GM21381 (cell line): ENCODE measurements at regions not wholly inside any gene's neighbourhood (a gene's known extent, or its start where the extent isn't known, plus 50 kb on each side); places are given as distances from the start of the nearest gene placed in this dataset.
"Not testable (repeated sequence)": the region's sequence is repeated elsewhere in the genome, so short reads cannot be mapped to it uniquely, and the experiment has no call there.

Experiments used
- ATAC-seq: cut with Tn5 transposase; IDR thresholded peaks from one replicate; pipeline ENCODE4 v1.9.1; 2021; ENCODE audit warnings: mild to moderate bottlenecking, moderate library complexity; ENCODE audit not compliant: unreplicated experiment

DNA sequence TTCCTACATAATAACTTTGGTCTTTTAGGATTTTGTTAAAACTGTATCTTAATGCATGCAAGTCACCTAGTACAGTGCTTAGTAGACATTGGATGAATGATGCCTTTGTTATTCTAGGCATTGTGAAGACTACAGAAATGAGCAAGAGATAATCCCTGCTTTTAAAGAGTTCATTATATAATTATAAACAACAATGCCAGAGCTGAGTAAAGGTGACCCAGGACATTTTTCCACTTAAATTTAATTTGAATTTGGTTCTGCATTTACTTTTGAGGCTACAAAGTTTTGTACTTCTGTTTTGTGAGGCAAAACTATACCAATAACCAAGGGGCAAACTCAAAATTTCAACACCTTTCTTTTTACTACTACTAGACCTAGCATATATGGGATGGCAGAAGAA, 182.0 kb upstream of the SESN3 start:
- ATAC-seq: no peak

DNA sequence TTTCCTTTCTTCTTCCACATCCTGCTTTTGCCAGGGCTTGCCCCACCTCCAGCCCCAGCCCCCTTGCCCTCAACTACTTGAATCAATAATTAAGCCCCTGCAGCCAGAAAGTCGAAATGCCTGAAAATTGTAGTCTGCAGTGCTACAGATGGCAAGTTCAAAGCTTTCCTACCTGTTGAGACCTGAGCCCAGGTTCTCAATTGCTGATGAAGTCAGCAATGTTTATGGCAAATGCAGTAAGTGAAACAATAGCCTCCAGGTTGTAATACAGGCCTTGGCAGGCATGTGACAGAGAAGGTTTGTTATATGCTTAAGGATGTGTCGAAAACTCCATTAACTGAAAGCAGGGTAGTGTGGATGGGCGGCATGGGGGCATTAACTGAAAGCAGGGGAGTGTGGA, 181.1 kb upstream of the SESN3 start:
- ATAC-seq: no peak

DNA sequence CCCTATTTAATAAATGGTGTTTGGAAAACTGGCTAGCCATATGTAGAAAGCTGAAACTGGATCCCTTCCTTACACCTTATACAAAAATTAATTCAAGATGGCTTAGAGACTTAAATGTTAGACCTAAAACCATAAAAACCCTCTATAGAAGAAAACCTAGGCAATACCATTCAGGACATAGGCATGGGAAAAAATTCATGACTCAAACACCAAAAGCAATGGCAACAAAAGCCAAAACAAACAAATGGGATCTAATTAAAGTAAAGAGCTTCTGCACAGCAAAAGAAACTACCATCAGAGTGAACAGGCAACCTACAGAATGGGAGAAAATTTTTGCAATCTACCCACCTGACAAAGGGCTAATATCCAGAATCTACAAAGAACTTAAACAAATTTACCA, 179.7 kb upstream of the SESN3 start:
- not testable (repeated sequence) for ATAC-seq

DNA sequence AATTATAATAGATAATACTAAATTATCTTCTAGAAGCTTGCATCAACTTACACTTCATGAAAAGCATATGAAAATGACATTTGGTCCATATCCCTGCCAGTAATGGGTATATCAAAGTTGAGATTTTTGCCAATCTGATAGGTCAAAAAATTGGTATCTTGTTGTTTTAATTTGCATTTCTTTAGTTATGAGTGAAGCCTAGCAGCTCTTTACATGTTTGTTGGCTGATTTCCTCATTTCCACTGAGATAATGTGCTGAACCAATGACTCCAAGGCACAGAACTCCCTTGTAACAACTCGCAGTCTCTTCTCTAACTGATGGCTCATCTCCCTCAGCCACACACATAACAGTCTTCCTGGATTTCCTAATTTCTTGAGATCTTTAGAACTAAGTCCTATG, 175.3 kb upstream of the SESN3 start:
- ATAC-seq: no peak

DNA sequence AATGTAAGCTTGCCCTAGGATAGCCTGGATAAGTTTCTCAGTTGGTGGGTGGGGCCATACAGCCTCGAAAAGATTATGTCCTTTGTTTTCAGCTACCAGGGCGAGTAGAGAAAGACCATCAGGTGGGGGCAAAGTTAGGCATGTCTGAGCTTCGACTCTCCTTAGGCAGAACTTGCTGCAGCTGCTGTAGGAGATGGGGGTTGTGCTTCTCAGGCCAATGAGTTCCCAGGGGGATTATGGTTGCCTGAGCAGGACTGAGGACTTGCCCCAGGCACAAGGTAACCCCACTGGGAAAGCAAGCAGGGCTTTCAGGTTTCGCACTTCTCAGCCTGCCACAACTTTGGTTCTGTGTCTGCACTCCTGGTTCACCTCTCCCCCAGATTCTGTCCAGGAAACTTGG, 173.4 kb upstream of the SESN3 start:
- no peak for ATAC-seq

DNA sequence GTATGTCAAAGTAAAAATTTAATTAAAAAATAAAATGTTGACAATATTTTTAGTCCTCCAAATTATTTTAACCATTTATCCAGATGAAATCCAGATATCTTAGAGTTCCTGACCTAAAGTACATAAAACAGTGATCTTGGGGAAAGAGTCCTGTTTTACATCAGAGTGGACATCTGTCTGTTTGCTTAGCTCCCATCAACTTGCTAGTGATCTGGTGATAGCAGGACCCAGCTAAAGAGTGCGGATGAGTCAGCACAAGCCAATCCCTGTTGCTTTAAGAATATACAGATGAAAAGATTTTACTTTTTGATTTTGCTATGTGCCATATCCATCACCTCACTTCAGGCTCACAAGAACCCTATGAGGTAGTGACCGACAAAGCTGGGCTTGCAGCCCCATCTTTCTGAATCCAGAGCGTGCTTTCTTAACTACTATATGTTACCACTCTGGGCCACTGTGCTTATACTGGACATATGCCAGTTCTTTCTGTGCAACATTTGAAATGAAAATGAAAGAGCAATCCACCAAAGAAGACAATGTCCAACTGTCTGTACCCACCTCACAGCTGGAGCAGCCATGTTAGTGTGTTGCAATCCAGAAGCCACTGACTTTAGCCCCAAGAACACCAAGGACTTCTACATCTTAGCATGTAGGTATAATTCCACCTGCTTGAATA, 167.6 kb upstream of the SESN3 start:
- no peak for ATAC-seq

DNA sequence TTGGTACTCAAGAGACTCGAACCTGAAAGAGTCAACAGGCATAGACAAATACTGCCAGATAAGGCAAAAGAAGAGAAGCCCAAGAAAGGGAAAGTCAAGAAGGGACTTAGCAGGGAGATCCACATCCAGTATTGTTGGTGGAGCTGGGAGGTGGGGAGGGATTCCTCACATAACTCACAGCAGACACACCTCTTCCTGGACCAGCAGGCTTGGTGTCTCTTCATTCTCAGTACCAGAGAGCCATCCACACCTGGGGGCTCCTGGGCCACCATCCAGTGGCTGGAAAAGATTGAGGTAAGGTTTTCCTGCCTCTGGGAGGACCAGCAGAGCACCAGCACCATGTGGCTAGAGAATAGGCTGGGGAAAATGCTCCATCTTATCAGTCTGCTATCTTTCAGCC, 161.6 kb upstream of the SESN3 start:
- ATAC-seq: no peak

DNA sequence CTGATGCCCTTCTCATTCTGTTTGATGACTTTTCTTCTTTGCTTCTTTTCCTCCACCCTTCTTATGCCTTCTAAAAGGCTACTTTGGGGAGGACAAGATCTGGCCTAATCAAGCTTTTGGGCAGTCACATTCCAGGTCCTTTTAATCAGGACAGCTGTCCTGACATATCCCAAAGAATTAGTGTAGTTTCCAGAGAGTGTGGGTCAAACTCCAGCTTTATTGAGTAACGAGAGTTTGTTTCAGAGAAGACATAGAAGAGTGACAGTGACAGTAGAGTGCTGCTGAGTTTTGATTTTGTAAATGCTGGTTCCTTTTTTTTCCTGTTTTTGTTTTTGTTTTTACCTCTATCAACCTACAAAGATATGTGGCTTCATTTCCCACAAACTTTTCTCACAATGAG, 158.4 kb upstream of the SESN3 start:
- ATAC-seq: no peak

DNA sequence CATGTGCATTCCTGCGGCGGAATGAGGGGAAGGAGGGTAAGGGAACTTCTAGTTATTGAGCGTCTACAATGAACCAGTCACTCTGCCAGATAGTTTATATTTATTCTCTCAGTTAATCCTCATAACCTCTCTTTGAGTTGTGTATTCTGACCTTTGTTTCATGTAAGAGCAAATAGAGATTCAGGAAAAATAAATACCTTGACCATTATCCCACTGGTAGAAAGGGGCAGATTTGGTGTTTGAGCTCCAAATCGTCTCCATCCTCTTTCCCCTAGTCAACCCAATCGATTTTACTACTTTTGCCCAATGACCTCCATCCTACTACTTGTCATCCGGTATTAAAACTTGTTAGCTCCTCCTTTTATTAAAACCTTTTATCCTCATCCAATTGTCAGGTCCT, 157.1 kb upstream of the SESN3 start:
- ATAC-seq: no peak

DNA sequence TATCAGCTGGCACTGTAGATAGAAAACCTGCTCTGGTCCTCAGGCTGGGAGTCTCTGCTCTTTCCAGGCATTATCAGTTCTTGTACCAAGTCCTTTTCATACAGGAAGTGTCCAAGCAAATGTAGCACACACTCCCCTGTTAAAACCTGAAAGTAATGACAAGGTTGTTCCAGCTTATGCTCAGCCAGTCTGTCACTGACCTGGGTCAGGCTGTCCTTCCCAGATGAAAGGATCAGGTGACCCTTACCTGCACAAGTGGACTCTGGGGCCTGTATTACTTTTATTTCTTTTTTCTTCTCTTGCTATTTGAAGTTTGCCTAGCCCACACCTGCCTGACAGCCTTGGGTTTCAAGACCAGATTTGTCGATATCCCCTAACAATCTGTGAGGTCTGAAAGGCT, 156.3 kb upstream of the SESN3 start:
- no peak for ATAC-seq

DNA sequence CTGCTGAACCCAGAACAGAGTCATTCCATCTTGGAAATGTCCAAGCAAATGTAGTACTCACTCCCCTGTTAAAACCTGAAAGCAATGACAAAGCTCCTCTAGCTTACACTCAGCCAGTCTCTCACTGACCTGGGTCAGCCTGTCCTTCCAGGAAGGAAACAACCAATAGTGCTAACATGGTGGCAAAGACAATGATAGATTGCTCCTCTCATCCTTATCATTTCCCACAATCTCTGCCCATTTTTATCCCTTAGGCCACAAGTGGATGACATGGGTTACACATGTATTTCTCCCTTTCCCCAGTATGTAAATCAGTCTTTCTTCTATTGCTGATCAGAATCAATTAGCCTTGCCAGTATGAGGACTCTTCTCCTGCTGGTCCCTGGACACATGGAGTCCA, 154.6 kb upstream of the SESN3 start:
- no peak for ATAC-seq

DNA sequence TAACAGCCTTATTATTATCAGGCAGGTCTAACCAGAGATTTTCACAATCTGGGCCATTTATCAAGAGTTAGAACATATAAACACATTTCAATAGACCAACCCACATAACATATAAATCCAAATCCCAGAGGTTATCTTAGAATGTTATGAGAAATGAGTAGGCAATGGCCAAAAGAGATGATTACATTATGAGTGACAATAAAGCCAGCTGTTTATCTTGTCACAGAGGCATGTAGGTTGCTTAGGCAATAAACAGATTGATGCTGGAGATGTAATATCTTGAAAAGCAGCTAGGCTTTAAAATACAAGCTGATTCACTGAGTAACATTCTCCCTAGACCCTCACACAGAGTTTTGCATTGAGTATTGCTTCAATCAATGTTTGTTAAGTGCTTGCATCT, 148.5 kb upstream of the SESN3 start:
- no peak for ATAC-seq

DNA sequence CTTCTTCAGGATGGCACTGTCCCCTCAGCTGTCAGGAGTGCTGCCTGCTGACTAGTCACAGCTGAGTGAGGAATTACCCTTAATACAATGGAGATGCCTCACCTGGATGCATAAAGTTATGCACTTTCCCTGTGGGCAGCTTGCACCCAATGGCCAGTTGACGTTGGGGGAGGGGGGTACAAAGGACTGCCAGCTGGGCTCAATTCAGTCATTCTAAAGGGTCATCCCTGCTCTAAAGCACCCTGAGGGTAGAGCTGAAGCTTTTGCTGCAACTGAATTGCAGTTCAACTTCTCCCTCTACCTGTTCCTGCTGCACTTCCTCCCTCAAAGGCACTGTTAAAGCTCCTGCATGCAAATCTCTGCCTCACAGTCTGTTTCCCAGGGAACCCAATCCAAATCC, 147.8 kb upstream of the SESN3 start:
- no peak for ATAC-seq

DNA sequence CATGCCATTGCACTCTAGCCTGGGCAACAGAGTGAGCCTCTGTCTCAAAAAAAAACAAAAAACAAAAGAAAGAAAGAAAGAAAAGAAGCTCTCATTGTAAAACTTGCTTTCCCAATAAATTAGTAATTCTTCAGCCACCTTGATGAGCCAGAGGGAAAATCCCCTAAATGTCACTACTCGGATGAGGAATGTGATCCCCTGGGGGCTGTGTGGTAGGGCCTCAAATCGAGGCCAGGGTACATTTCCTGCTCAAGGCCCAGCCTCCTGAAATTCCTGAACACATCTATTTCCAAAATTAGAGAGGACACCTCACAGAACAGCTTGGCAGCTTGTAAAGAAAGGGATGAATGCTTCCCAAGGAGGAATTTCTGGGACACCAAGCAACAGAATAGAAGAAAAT, 147.1 kb upstream of the SESN3 start:
- no peak for ATAC-seq

DNA sequence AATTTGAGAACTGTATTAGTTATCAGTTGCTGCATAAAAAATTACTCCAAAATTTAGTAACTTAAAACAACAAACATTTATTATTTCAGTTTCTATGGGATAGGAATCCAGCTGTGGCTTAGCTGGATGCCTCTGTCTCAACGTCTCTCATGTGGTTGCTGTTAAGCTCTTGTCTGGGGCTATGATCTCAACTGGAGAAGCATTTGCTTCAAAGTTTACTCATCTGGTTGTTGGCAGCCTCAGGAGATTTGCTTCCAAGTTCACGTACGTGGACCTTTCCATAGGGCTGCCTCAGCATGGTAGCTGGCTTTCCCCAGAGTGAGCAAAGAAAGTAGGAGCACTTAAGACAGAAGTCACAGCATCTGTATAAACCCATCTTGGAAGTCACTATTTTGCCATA, 144.9 kb upstream of the SESN3 start:
- no peak for ATAC-seq

DNA sequence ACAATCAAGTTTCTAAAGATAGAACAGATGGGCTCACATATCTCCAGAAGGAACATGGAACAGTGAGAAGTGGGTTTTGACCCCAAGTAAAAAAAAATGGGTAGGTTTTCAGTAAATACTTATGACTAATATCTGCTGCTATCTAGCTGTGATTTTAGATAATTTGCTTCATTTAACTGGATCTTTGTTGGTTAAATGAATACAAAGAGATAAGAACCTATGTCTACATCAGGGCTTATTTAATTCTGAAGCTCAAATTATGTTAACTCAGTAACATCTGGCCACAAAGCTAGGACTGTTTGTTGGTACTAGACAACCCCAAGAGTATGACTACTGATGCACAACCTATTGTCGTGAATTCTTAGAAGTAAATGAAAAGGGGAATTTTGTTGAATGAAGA, 144.4 kb upstream of the SESN3 start:
- no peak for ATAC-seq

DNA sequence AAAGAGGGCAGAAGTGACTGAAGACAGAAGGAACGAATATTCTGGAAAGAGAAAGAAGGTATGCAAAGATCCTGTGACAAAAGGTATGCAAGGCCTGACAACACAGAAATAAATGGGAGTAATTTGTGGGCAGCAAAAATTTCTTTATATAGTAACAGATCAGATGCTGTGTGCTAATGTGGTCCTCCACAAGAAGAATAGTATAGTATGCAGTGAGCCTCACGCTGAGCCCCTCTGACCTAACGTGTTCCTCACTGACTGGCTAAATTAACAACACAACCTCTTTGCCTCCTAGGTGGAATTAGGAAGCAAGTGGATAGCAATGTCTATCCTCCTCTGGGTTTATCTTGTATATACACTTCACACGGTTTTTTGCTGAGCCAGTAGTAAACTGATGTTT, 143.1 kb upstream of the SESN3 start:
- no peak for ATAC-seq

DNA sequence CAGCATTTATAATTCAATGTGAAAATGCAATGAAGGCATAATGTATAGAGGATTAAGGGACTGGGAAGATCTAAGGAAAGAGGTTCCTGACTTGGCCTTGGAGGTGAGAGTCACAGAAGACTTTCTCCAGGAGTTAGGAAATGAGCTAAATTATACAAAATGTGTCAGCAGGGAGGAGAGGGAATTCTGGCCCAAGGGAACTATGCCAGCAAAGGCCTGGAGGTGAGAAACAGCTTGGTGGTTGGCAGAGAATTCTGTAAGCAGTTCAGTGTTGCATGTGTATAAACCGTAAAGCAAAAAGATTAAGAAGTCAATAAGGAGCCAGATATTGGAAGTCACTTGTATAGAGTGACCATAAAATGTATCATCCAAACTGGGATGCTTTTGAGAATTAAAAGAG, 142.2 kb upstream of the SESN3 start:
- no peak for ATAC-seq

DNA sequence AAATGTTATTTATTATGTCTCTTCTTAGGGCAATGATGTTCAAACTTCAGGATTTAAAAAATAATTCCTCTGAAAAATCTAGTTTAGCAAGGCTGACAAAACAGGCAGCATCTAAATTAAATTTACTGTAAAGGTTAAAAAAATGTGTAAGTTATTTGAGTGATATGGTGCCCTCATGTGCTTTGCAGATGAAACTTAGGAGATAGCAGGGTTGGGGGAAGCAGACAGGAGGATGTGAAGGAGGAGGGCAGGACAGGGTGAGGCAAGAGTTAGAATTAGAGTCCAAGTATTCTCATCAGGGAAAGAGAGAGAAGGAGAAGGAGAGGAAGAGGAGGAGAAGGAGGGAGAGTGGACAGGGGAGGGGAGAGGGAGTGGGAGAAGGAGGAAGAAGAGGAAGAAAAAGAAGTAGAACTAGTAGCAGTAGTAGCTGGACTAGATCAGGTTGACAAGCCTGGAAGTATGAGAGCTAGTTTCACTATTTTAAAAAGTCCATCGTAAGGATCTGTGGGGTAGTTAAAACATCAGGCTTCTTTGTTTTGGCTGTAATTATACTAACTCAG, 141.2 kb upstream of the SESN3 start:
- ATAC-seq: no peak

DNA sequence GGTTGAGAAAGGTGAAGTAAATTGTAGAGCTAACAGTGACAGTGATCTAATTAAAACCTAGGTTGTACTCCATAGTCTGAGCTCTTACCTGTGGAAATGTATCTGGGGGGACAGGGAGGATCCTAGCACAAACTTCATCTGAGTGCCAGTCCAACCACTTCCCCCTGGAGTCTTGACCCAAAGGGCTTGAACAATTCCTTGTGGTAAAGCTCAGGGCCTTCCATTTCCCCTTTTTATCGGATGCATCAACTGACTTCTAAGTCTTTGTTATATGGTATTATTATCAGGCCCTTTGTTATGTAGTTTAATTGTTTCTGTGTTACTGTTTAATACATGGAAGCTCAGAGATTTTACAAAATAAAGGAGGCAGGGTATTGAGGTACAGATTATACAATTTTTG, 140.2 kb upstream of the SESN3 start:
- ATAC-seq: no peak

DNA sequence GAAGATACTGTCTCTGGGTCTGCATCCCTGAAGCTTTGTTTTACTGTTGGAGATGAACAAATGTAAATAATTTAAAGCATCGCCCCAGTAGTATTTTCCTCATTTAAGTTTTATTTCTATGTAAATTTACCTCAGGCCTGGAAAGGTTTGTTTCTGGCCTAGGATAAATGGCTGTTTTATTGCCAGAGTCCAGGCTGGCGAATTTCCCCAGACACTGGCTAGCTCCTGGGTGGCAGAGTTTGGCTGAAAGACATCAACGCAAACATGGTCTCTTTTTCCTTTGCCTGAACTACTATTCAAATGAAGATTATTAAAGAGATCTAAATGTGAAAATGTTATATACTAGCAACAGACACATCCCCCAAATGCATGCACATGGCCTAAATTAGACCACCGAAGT, 136.7 kb upstream of the SESN3 start:
- ATAC-seq: no peak

DNA sequence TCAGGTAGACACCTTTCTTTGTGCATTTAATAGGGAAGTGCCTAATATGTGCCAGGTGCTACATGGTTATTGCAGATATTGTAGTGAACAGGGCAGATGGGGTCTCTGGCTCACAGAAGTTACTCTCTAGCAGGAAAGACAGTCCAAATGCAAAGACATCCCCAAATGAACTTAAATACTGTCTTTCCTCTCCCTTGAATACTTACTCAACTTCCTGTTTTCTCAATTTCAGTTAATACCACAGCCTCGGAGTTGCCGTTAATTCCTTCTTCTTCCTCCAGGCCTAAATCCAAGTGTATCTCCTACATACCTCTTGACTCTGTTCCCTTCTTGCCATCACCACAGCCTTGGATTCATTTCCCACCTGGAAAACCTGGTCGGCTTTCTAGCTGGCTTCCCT, 134.3 kb upstream of the SESN3 start:
- ATAC-seq: no peak
